Gastroesophageal sphincter (tissue), 4 donors: ENCODE measurements at regions not wholly inside any gene's neighbourhood (a gene's known extent, or its start where the extent isn't known, plus 50 kb on each side); places are given as distances from the start of the nearest gene placed in this dataset.

Source experiments
- ATAC-seq: fragments of 150-250 bp; one replicate; pipeline ENCODE4 v1.9.1; 2016; ENCODE audit warnings: mild to moderate bottlenecking, moderate library complexity
- H3K27ac ChIP-seq, 4 donors: fragments of 200-600 bp; sonication (generic) in 3 of 4; 1 replicate in 3 of 4; 2 replicates in 1 of 4; pipeline ENCODE4 v1.5.1; 2016 to 2019
- H3K27me3 ChIP-seq: fragments of 200-600 bp; sonication (generic); one replicate; pipeline ENCODE4 v1.5.1; 2019
- H3K36me3 ChIP-seq, 2 donors: fragments of 200-600 bp; sonication (generic); one replicate each; pipeline ENCODE4 v1.5.1; 2019; ENCODE audit warnings: control low read depth in 1 of 2
- H3K4me1 ChIP-seq, 3 donors: fragments of 200-600 bp; sonication (generic); 1 replicate in 2 of 3; 2 replicates in 1 of 3; pipeline ENCODE4 v1.5.1; 2016 to 2019; ENCODE audit warnings: control low read depth in 2 of 3
- H3K4me3 ChIP-seq, 2 donors: fragments of 200-600 bp; sonication (generic); one replicate each; pipeline ENCODE4 v1.5.1; 2019; ENCODE audit warnings: mild to moderate bottlenecking in 1 of 2, moderate library complexity in 1 of 2
- H3K9me3 ChIP-seq, 3 donors: fragments of 200-600 bp; sonication (generic); one replicate each; pipeline ENCODE4 v1.5.1; 2017 to 2019; ENCODE audit warnings: control low read depth in 2 of 3
- EP300 ChIP-seq: sonication (generic); formaldehyde crosslinking; IDR thresholded peaks from one replicate; pipeline ENCODE4 v1.6.1; 2017; ENCODE audit warnings: antibody characterized with exemption, mild to moderate bottlenecking
- POLR2A ChIP-seq, 2 donors: fragments of 450-650 bp; IDR thresholded peaks; one replicate each; pipeline ENCODE4 v1.6.1; 2017; ENCODE audit warnings: antibody characterized with exemption in 2 of 2, mild to moderate bottlenecking in 2 of 2, moderate library complexity in 1 of 2
- POLR2AphosphoS5 ChIP-seq: sonication (generic); formaldehyde crosslinking; IDR thresholded peaks from one replicate; pipeline ENCODE4 v1.6.1; 2017; ENCODE audit warnings: antibody characterized with exemption
- WGBS, 2 donors: methylation state at CpG; one replicate each; pipeline ENCODE4 v1.1.5; 2018; ENCODE audit warnings: low coverage in 1 of 2; 5-methylcytosine and 5-hydroxymethylcytosine counted together
- TF ChIP-seq, protein P1 (sequence below), 4 experiments: fragments of 200-600 bp in 2 of 4; fragments of 450-650 bp in 2 of 4; sonication (generic) in 1 of 4; IDR thresholded peaks; one replicate each; pipeline ENCODE4 v1.5.1; 2017 to 2019; ENCODE audit warnings: antibody characterized with exemption in 4 of 4, mild to moderate bottlenecking in 2 of 4, moderate library complexity in 2 of 4

DNA sequence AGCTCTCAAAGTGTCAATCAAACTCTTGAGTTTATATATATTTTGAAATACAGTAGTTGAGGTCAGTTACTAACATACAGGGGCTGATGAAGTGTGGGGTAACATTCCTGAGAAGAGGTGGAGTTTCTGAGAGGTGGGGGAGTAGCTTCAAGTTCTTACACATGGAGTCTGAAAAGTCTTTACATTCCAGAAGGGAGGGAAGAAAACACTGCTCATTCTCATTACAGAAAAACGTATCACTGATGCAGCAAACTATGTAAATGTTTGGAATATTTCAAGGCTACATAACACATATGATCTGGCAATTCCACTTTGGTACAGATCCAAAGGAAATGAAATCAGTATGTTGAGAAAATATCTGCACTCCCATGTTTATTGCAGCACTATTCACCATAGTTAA, 1065.8 kb upstream of the B3GALT2 start:
- H3K9me3 ChIP-seq, result no peaks in the 10 kb centered on the region
- no peaks in the 10 kb centered on the region for H3K4me1 ChIP-seq
- no peaks in the 10 kb centered on the region for H3K27me3 ChIP-seq
- H3K4me3 ChIP-seq, result no peak overlapping the region
- no peak for ATAC-seq
- H3K36me3 ChIP-seq, result no peaks in the 10 kb centered on the region
- WGBS, 2 donors, result 27 to 58% methylated on average over 1 of the region's 1 CpG
- no peak overlapping the region for H3K27ac ChIP-seq
- TF ChIP-seq POLR2A (IDR thresholded peaks at IDR 0.05) (no peak), POLR2AphosphoS5 (no peak), EP300 (no peak)
- TF ChIP-seq, protein P1, sequence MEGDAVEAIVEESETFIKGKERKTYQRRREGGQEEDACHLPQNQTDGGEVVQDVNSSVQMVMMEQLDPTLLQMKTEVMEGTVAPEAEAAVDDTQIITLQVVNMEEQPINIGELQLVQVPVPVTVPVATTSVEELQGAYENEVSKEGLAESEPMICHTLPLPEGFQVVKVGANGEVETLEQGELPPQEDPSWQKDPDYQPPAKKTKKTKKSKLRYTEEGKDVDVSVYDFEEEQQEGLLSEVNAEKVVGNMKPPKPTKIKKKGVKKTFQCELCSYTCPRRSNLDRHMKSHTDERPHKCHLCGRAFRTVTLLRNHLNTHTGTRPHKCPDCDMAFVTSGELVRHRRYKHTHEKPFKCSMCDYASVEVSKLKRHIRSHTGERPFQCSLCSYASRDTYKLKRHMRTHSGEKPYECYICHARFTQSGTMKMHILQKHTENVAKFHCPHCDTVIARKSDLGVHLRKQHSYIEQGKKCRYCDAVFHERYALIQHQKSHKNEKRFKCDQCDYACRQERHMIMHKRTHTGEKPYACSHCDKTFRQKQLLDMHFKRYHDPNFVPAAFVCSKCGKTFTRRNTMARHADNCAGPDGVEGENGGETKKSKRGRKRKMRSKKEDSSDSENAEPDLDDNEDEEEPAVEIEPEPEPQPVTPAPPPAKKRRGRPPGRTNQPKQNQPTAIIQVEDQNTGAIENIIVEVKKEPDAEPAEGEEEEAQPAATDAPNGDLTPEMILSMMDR (IDR thresholded peaks at IDR 0.05), result no peak

DNA sequence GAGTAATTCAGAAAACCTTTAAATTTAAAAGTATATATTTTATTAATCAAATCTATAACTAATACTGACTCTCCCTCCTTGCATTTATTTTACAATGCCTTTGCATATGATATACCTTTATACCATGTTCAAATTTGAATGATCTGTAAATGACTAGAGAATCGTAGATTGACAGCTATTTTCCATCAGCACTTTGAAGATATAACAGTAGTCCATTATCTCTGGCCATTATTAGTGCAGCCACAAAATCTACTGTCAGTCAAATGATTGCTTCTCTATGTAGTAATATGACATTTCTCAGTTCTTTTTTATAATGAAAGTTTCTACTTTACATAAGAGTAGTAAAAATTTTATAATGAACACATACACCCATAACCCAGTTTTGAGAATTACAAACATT, 1054.8 kb upstream of the B3GALT2 start:
- WGBS, 2 donors, result 70 to 83% methylated on average over 1 of the region's 1 CpG
- TF ChIP-seq EP300 (no peak), POLR2A (IDR thresholded peaks at IDR 0.05) (no peak), POLR2AphosphoS5 (no peak)
- TF ChIP-seq, protein P1 (IDR thresholded peaks at IDR 0.05), result no peak
- Histone ChIP-seq H3K4me3 (no peak overlapping the region), H3K27ac (no peak overlapping the region), H3K36me3 (no peaks in the 10 kb centered on the region), H3K4me1 (no peaks in the 10 kb centered on the region), H3K9me3 (no peaks in the 10 kb centered on the region), H3K27me3 (no peaks in the 10 kb centered on the region)
- ATAC-seq, result no peak

DNA sequence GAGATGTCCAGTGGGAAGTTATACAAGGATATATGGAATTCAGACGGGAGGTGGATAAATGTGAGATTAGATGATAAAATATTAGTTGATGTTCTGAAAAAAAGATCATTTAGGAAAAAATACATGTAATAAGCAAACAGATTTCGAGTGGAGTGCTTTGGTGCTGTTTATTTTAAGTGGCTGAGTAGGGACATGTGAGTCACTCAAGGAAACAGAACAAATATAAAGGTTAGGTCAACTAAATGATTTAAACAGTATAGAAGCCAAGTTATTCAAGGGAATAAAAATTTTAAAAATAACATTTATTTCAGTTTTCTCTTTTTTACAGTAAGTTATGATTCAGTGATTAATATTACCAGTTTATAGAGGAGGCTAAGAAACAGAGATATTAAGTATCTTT, 1046.7 kb upstream of the B3GALT2 start:
- TF ChIP-seq, protein P1 (IDR thresholded peaks at IDR 0.05), result no peak
- TF ChIP-seq POLR2AphosphoS5, result no peak
- TF ChIP-seq POLR2A (IDR thresholded peaks at IDR 0.05), result no peak
- TF ChIP-seq EP300, result no peak
- WGBS, 2 donors, result 47 to 75% methylated on average over 2 of the region's 2 CpGs
- ATAC-seq, result no peak
- H3K36me3 ChIP-seq, result no peaks in the 10 kb centered on the region
- H3K4me3 ChIP-seq, result no peak overlapping the region
- no peaks in the 10 kb centered on the region for H3K27me3 ChIP-seq
- H3K27ac ChIP-seq, result no peak overlapping the region
- no peaks in the 10 kb centered on the region for H3K4me1 ChIP-seq
- no peaks in the 10 kb centered on the region for H3K9me3 ChIP-seq

DNA sequence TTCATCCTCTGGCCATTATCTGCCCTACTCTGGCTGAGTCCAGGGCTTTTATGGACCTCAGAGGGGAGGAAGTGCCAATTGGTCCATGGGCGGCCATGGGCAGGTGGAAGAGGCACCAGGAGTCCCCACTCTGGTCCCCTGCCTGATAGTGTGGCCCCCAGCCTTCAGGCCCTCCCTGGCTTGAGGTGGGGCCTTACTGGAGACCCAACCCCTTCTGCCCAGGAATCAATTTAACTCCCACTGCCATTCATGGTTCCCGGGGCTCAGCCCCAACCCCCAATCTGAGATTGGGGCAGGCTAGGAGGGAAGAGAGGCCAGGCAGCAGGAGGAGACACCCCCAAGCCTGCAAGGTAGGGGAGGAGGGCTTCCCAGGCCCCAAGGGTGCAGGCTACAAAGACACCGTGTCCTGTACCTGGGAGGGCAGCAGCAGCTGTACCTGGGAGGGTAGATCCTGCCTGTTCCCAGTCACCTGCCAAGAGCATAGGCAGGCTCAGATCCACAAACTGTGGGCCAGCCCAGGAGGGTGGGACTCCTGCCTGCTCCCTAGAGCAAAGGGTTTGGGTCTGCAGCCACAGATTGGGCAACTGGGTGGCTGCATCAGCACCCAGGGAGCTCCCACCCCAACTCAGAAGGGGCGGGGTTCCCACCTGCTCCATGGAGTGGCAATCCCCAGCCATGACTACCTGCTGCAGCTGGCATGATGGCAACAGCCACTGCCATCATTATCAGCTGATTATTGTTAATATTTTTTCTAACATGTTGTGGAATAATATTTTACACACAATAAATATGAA, 1044.1 kb upstream of the B3GALT2 start:
- Histone ChIP-seq H3K4me3 (no peak overlapping the region), H3K36me3 (no peaks in the 10 kb centered on the region), H3K27ac (no peak overlapping the region), H3K4me1 (no peaks in the 10 kb centered on the region), H3K27me3 (no peaks in the 10 kb centered on the region), H3K9me3 (no peaks in the 10 kb centered on the region)
- TF ChIP-seq POLR2AphosphoS5, result no peak
- TF ChIP-seq POLR2A (IDR thresholded peaks at IDR 0.05), result no peak
- TF ChIP-seq EP300, result no peak
- TF ChIP-seq, protein P1 (IDR thresholded peaks at IDR 0.05), result no peak
- ATAC-seq, result no peak
- no CpG with 5 or more reads among the region's 4 CpGs for WGBS, 2 donors

DNA sequence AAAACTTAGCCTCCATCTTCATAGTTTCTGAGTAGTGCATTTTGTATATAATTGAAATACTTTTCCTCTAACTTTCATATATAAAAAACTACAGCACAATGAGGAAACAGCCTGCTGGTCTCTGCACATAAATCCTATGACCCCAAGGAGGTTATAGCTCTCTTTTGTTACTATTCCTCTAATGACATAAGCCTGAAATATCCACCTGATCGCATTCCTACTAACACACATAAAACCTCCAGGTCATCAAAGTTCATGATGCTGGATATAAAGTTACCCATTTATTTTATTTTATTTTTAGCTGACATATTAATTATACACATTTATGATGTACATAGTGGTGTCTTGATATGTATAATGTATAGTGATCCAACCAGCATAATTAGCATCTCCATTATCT, 1042.0 kb upstream of the B3GALT2 start:
- H3K4me3 ChIP-seq, result no peak overlapping the region
- H3K4me1 ChIP-seq, result no peaks in the 10 kb centered on the region
- H3K27me3 ChIP-seq, result no peaks in the 10 kb centered on the region
- H3K9me3 ChIP-seq, result no peaks in the 10 kb centered on the region
- 89 to 91% methylated on average over 1 of the region's 1 CpG for WGBS, 2 donors
- H3K36me3 ChIP-seq, result no peaks in the 10 kb centered on the region
- ATAC-seq, result no peak
- TF ChIP-seq POLR2AphosphoS5 (no peak), EP300 (no peak)
- TF ChIP-seq, protein P1 (IDR thresholded peaks at IDR 0.05), result no peak
- H3K27ac ChIP-seq, result no peak overlapping the region
